ENCODE measurements at regions not wholly inside any gene's neighbourhood (a gene's known extent, or its start where the extent isn't known, plus 50 kb on each side); places are given as distances from the start of the nearest gene placed in this dataset.

- DNase-seq: no peak
- TF ChIP-seq POLR2A (IDR thresholded peaks at IDR 0.05) (no peak), CTCF (IDR thresholded peaks at IDR 0.05) (no peak)
- Histone ChIP-seq H3K27me3 (no peaks in the 10 kb centered on the region), H3K4me1 (replicated peaks in 1 of 2) (no peaks in the 10 kb centered on the region), H3K9me3 (replicated peaks in 1 of 3) (no peaks in the 10 kb centered on the region), H3K4me3 (no peak overlapping the region), H3K36me3 (replicated peaks in 1 of 2) (no peaks in the 10 kb centered on the region), H3K27ac (no peak overlapping the region)
- 7 to 35% (median 32%) methylated on average over 1 of the region's 1 CpG for WGBS, 4 donors
- intact Hi-C loops (cut with DNase I): no loop called here
Measured at GRCh38 chr2:163264341-163264740, 425.8 kb upstream of the KCNH7 start.

- Histone ChIP-seq H3K9me3 (replicated peaks in 1 of 3) (no peaks in the 10 kb centered on the region), H3K27me3 (no peaks in the 10 kb centered on the region), H3K4me3 (no peak overlapping the region), H3K4me1 (replicated peaks in 1 of 2) (no peaks in the 10 kb centered on the region), H3K27ac (no peak overlapping the region), H3K36me3 (replicated peaks in 1 of 2) (no peaks in the 10 kb centered on the region)
- no peak for DNase-seq
- intact Hi-C loops (cut with DNase I): no loop called here
- TF ChIP-seq CTCF (IDR thresholded peaks at IDR 0.05): no peak
- no peak for TF ChIP-seq POLR2A (IDR thresholded peaks at IDR 0.05)
Measured at GRCh38 chr2:163259489-163259888, 420.9 kb upstream of the KCNH7 start.

- Histone ChIP-seq H3K9me3 (replicated peaks in 1 of 3) (no peaks in the 10 kb centered on the region), H3K27ac (no peak overlapping the region), H3K4me1 (replicated peaks in 1 of 2) (no peaks in the 10 kb centered on the region), H3K27me3 (no peaks in the 10 kb centered on the region), H3K4me3 (no peak overlapping the region), H3K36me3 (replicated peaks in 1 of 2) (no peaks in the 10 kb centered on the region)
- intact Hi-C loops (cut with DNase I): no loop called here
- no peak for DNase-seq
- TF ChIP-seq CTCF (IDR thresholded peaks at IDR 0.05) (no peak), POLR2A (IDR thresholded peaks at IDR 0.05) (no peak)
Measured at GRCh38 chr2:163255086-163255485, 416.5 kb upstream of the KCNH7 start.

- Histone ChIP-seq H3K4me3 (no peak overlapping the region), H3K4me1 (replicated peaks in 1 of 2) (no peaks in the 10 kb centered on the region), H3K27ac (no peak overlapping the region), H3K36me3 (replicated peaks in 1 of 2) (no peaks in the 10 kb centered on the region), H3K27me3 (no peaks in the 10 kb centered on the region), H3K9me3 (replicated peaks in 1 of 3) (no peaks in the 10 kb centered on the region)
- no peak for DNase-seq
- TF ChIP-seq CTCF (IDR thresholded peaks at IDR 0.05) (no peak), POLR2A (IDR thresholded peaks at IDR 0.05) (no peak)
- 43 to 54% (median 46%) methylated on average over 6 of the region's 6 CpGs for WGBS, 4 donors
- intact Hi-C loops (cut with DNase I): no loop called here
Measured at GRCh38 chr2:163253621-163254285, 415.2 kb upstream of the KCNH7 start.
